G401 (cell line): ENCODE measurements at regions not wholly inside any gene's neighbourhood (a gene's known extent, or its start where the extent isn't known, plus 50 kb on each side); places are given as distances from the start of the nearest gene placed in this dataset.
"Not testable (repeated sequence)": the region's sequence is repeated elsewhere in the genome, so short reads cannot be mapped to it uniquely, and the experiment has no call there.

Experiments used
- DNase-seq: peaks from one replicate; pipeline ENCODE4 v3.0.0-alpha.2; 2015; ENCODE audit warnings: low spot score
- in situ Hi-C: cut with HindIII; loops from 2 replicates; pipeline ENCODE4 v1.10.0; 2016; ENCODE audit warnings: low sequenced_read_pairs, mixed read lengths

DNA sequence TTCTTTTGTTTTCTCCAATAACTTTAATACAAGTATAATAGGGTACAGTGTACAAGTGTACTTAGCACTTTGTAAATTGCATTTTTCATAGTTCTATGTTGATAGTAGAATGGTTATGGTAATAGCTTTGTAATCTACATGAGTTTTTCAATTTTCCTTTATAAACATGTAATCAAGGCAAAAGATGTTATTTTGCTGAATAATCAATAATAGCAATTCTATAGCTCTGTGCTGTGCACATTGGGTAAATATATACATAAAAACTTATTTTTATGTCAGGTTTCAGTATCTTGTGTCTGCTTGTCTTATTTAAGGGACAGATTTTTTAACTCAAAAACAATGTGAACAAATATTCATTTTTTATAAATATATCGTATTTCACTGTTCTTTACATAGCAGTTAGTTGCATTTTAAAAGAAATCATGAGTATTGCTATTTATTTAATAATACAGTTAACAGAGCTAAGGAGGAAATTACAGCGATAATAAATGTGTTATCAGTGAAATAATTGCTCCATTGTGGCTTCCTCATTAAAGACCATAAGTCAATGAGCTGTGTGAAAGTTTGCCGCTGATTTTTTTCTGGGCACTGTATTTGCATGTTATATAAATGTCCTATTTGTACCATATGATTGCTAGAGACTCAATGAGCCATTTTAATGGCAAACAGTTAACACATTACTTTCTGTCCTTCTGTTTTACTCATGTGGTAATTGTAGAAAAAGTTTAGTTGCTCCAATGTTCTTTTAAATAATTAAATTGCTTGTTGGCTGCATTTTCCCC is 214.6 kb upstream of the STAC start:
- no peak for DNase-seq
- in situ Hi-C loops, result no loop called here

DNA sequence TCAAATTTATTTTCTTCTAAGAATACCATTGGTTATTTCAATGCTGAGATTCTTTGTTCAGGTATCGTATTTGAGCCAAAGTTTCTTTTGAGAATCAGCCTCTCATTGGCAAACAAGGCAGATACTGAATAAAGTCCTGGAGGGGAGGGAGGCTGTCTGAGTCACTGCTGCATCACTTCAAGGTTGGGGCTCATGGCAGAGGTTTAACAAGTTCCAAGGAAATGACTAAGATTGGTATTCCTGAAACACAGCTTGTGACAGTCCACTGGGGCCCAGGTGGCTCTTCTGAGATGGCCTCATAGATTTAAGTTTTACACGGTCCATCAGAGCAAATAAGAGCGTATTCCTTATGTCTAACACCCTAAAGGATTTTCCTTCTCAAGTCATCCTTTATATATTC is 213.8 kb upstream of the STAC start:
- in situ Hi-C loops, result no loop called here
- DNase-seq, result no peak

DNA sequence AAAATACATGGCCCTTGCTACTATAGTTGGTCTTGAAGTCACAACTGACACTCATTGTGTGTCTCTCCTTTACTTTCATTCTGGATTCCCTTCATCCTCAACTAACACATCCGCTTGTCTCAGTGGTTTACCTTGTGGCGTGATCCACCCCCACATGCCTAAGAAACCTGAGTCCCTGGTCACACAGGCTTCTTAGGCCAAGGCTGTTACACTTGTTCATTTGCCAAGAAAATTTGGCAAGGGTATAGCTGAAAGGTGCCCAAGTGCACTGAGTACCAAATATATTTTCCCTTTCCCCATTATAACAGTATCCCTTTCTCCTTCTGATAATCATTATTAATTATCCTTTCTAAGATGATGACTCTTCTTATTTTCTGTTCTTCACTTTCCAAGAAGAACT is 207.6 kb upstream of the STAC start:
- in situ Hi-C loops, result no loop called here
- peak; percentile 78 for DNase-seq

DNA sequence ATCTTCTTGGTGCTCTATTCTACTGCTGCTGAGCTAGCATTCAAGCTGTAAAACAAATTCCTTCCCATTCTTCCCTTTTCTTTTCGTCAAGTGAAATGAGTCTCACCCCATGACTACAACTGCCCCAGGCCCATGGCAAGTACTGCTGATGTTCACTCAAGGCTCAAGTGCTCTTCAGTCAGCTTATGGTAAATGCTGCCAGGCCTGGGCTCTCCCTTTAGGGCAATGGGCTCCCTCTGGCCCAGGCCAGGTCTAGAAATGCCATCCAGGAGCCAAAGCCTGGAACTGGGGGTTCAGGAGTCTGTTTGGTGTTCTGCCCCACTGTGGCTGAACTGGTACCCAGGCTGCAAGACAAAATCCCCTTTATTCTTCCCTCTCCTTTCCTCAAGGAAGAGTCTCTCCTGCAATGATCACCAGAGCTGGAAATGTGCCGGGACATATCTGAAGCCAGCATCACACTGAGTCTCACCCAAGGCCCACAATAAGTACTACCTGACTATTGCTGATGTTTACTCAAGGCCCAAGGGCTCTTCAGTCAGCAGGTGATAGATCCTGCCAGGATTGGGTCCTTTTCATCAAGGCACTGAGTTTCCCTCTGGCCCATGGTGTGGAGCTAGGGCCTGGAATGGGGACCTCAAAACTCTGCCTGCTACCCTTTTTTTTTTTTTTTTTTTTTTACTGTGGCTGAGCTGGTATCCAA is 205.0 kb upstream of the STAC start:
- in situ Hi-C loops, result no loop called here
- no peak for DNase-seq

DNA sequence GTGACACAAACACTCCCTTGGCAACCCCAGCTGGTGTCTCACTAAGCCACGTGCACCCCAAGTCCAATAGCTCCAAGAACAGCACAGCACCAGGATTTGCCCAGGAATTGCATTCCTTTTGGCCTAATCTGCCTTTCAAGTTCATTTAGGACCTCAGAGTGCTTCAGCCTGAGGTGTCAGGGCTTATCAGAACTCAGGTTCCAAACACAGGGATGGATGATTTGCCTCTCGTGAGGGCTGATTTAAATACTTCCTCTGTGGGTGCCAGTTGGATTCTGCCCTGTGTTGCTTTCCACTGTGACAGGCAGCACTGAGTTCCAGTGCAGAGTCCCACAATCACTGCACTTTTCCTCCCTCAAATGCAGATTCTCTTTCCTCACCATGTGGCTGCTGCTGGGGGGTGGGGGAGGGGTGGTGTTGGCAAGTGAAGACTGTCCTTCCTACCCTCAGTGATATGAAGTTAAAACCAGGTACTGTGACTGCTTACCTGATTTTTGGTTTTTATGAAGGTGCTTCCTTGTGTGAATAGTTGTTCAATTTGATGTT is 204.3 kb upstream of the STAC start:
- no peak for DNase-seq
- in situ Hi-C loops, result no loop called here

DNA sequence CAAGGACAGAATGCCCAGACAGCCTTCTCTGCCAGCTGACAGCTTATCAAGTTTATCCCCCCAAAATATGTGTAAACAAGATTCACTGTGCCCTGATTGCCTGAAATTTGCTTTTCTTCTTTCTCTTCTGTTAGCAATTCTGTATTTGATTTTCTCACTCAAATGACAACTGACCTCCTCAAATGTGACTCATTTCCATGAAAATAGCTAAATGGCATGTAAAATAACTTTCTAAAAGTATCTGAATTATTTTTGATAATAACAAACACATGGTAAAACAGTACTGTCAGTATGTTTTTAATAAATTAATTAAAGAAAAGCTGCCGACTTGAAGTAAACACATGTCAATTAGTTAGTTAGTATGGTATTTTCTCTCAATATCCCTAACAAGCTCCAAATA is 202.3 kb upstream of the STAC start:
- in situ Hi-C loops, result no loop called here
- DNase-seq, result no peak

DNA sequence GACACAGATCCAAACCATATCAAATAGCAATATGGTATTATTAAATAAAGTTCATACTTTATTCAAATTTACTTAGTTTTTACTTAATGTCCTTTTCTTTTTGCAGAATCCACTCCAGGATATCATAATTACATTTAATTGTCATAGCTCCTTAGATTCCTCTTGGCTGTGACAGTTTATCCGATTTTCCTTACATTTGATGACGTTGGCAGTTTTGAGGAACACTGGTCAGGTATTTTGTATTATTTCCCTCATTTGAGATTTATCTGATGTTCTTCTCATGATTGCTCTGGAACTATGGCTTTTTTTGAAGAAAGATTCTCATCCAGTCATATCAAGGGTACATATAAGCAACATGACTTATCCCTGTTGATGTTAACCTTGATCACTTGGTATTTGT is 198.3 kb upstream of the STAC start:
- in situ Hi-C loops, result no loop called here
- DNase-seq, result no peak

DNA sequence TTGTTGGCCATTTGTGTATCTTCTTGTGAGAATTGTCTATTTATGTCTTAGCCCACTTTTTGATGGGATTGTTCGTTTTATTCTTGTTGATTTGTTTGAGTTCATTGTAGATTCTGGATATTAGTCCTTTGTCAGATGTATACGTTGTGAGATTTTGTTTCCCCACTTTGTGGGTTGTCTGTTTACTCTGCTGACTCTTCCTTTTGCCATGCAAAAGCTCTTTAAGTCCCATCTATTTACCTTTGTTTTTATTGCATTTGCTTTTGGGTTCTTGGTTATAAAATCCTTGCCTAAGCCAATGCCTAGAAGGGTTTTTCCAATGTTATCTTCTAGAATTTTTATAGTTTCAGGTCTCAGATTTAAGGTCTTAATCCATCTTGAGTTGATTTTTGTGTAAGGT is 193.1 kb upstream of the STAC start:
- in situ Hi-C loops, result not testable (repeated sequence)

DNA sequence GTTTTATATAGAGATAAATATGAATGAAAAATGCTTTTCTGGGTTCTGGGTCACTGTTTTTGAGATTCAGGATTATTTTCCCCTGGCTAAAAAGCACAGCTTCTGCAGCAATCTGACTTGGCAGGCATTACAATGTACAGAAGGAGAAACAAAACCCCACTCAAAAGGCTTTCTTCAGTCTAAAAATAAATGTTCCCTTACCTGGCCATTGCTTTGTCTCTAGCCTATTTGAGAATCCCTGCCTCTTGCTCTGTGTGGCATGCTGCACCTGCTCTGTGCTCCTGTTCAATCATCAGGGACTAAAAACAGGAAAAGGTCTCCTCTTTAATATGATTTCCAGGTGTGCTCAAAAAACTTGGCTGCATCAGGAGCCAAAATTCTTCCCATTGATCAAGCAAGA is 187.4 kb upstream of the STAC start:
- DNase-seq, result peak; percentile 97
- in situ Hi-C loops, result no loop called here

More for the DNA sequence above, 193.1 kb upstream of the STAC start:
- DNase-seq, result not testable (repeated sequence)

DNA sequence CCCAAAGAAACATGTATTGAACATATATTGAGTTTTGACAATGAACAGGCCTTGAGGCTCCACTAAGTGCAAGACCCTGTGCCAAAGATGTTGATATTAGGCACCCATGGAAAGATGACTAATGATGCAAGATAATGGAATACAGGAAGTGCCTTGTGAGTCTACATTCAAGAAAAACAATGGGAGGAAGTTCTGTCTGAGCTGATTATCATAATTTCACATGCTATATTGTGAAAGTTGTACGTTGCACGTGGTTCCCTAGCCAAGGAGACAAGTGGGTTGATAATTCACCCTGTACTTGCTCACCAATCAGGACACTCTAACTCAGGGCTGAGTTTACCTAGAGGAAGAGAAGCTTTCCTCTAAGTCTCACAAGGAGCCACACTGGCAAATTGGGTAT is 186.9 kb upstream of the STAC start:
- in situ Hi-C loops, result no loop called here
- no peak for DNase-seq

DNA sequence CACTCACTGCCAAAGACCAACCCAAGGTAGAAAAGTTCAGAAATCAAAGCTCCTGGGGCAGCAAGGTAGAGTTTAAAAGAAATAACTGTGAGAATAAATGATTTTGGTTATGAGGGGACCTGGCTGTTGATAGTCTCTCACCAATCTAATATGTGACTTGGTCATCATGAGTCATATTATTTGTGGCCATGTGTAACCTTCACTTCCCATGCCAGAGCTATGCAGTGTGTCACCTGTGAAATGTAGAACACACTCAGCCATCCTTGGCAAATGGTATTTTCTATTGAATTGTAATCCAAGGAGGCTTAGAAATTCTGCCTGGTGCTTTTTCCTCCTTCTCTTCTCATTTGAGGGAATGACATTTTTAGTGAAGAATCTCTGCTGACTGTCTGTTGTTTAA is 184.2 kb upstream of the STAC start:
- in situ Hi-C loops, result no loop called here
- DNase-seq, result peak; percentile 43

DNA sequence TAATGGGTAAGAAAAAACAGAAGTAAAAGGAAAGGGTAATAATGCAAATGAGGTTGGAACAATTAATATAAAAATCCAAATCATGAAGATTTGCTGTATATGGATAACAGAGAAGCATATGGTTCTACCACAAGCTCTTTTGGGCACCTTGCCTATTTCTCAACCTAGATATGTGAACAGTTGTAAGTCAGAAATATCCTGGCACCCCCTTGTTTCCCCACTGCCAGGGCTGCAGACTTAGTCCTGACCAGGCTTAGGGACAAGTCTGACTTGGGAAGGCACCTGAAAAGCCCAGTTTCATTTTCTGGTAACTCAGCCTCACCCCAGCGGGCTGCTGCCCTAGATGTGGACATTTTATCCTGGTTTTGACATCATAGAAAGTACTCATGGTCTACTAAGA is 183.2 kb upstream of the STAC start:
- in situ Hi-C loops, result no loop called here
- DNase-seq, result peak; percentile 95

DNA sequence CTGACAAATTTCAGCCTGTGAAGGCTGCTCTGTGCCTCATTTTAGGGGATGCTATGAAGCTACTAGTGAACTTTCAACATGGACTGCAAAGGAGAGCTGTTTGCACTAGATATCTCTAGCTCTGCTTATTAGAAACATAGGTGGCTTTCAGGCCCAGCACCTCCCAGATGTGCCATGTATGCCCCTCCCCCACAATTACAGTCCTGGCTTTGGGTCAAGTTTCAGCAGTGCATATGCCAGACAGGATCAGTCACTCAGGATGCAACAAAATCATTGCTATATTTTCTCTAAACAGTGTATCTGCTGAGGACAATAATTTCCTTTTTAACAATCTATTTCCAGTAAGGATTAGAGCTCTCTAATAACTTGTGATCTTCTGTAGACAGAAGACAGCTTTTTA is 178.8 kb upstream of the STAC start:
- no peak for DNase-seq
- in situ Hi-C loops, result no loop called here

DNA sequence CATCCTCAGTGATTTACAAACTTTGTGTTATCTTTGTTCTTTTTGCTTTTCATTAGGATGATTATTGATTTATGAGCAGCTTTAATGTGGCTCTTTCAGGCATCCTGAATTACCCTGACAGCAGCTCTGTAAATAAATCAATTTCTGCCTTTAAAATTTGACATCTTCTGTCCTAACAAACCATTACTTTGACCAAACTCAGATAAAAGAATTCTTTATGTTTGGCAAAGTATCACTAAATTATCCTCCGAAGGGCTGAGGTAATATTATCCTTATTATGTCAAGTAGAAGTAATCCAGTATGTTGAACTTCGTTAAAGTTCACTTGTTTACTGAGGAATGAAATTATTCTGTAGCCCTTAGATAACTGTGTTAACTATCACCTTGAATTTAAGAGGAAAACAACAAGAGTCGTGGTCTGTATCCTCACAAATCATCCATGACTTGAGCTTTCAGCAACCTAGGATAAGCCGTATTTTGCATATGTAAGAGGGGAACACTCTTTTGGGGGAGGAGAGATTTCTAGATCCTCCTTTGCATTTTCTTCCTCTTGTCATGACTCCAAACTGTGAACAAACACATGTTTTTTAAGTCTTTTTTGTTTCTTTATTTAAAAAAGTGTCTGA is 173.2 kb upstream of the STAC start:
- in situ Hi-C loops, result no loop called here
- no peak for DNase-seq

DNA sequence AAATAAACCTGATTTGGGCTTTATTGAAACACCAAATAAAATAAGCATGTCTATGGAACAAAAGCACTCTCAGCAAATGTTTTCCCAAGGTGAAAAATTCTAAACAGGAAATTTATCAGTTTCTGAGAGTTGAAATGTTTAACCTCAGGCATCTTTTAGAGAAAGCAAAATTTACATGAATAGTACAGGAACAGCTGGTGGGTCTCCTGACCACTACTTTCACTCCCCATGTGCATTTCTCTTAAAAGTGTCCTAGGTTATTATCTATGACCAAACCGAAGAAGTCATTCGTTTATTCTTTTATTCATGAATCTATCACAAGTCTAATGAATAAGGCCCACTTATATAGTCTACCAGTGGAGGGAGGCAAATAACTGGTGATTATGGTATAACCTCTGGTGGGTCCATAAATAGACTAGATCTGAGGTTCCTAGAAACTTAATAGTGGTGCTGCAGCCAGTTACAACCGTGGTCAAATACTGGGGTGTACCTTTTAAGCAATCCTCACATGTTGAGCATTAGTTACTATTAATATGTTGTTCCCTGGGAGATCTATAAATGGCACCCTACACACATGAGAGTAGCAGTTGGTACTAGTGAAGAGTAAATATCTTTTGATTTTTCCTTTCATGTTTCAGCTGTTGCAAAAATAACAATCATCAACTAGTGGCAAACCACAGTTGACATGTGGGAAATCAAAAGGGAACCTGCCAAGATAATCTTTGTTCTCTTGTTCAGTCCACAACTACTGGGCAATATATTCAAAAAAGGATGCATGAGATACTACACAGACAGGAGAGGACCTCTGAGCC is 169.3 kb upstream of the STAC start:
- in situ Hi-C loops, result no loop called here
- DNase-seq, result no peak

DNA sequence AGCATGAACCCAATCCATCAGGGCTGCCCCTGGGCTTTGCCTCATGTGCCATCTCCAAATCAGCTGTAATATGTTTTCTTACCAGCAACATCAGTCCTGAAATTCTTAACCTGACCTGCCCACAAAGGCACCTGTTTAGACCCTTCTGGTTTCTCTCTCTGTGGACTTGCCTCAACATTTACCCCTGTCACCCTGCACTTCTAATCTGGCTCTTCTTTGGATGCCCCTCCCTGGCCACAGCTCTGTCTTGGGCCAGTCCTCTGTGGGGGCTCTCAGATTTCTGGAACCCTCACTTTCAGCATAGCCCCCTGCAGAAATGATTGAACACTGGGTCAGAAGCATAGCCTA is 168.7 kb upstream of the STAC start:
- in situ Hi-C loops, result no loop called here
- DNase-seq, result no peak

DNA sequence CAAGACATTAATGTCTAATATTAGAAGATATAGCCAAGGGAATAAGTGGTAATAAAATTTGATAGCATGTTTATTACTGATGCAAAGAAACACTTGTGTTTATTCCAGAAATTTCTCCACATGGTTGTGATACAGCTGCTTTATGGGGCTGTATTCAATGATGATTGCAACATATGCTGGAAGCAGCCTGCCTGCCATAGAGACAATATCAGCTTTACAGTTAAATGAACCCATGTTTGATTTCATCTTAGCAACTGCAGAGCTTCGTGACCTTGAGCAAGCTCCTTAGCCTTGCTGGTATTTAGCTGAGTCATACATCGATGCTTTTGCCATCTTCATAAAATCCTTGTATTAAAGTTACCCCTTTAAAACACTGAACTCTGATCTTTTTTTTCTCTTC is 168.1 kb upstream of the STAC start:
- no peak for DNase-seq
- in situ Hi-C loops, result no loop called here

DNA sequence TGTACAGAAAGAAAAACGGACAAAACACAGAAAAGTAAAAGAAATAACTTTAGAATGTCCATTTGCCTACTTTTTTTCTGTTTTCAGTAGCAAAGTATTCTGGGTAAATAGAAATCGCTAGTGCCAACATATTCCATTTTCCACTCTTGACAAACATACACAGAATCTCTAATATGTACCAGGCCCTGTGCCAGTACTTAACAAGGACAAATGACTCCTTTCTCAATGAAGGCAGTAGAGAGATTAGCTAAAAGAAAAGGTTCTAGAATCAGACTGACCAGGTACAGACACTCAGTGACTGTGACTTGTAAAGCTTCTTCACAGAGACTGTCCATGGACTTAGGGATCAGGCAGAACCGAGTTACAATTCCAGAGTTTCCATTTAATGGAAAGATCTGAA is 165.8 kb upstream of the STAC start:
- in situ Hi-C loops, result no loop called here

DNA sequence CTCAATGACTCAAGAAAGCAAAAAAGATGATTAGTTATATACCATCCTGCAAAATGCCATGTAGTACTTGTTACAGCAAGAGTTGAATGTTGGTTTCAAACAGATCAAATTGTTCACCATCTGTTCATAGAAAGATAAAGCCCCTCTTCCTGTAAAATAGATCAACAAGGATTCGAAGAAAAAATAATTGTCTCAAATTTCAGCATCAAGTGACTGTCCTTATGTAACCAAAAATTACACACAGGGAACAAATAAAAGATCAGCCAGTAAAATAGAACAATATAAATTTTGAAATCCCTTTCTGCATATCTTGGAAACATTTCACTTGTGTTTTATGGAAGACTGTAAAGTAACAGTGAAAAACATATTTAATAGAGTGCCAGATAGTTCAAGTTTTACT is 165.1 kb upstream of the STAC start:
- in situ Hi-C loops, result no loop called here
- DNase-seq, result no peak

More for the DNA sequence above, 165.8 kb upstream of the STAC start:
- DNase-seq, result peak; percentile 78

DNA sequence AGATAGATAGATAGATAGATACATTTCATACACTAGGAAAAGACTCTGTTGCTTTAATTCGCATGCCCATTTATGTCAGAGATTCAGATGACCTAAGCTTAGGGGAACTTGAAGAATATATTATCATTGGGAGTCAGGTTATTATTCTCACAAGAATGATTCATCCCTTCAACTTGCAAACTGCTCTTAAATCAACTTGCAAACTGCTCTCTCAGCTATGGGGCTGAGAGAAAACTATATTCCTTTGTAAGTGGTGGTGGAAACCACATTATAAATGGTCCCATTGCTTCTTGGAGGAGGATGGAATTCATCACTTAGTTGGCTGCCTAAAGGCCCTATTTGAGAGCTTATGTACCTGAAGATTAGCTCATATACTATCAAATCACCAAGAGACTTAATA is 160.9 kb upstream of the STAC start:
- in situ Hi-C loops, result no loop called here
- no peak for DNase-seq
